ENCODE measurements at regions not wholly inside any gene's neighbourhood (a gene's known extent, or its start where the extent isn't known, plus 50 kb on each side); places are given as distances from the start of the nearest gene placed in this dataset.
"Not testable (repeated sequence)": the region's sequence is repeated elsewhere in the genome, so short reads cannot be mapped to it uniquely, and the experiment has no call there.

DNA sequence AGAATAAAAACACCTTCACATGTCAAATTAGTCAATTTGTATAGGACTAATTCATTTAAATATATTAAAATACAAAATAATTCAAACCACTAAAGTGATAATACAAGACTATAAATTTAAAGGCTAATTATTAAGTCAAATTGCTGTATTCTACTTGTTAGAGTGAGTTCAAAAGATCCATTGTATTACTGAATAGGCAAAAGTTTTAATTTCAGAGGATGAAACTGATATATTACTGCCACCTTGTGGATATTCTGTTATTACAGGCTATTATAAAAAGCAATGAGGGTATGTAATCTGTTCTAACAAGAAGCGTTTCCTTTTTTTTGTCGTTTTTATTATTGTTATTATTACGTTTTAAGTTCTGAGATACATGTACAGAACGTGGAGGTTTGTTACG lies 1825.5 kb upstream of the TPTE start:
- not testable (repeated sequence) for H3K4me3 Mint-ChIP-seq (ENCODE audit: unreplicated experiment); H3K27me3 Mint-ChIP-seq (ENCODE audit: low read depth); DNase-seq (ENCODE audit: low spot score); H3K9me3 Mint-ChIP-seq (ENCODE audit: low read depth); H3K4me1 Mint-ChIP-seq (ENCODE audit: low read depth); H3K27ac Mint-ChIP-seq (ENCODE audit: unreplicated experiment); H3K36me3 Mint-ChIP-seq (ENCODE audit: low read depth)
- TF ChIP-seq, protein P1, sequence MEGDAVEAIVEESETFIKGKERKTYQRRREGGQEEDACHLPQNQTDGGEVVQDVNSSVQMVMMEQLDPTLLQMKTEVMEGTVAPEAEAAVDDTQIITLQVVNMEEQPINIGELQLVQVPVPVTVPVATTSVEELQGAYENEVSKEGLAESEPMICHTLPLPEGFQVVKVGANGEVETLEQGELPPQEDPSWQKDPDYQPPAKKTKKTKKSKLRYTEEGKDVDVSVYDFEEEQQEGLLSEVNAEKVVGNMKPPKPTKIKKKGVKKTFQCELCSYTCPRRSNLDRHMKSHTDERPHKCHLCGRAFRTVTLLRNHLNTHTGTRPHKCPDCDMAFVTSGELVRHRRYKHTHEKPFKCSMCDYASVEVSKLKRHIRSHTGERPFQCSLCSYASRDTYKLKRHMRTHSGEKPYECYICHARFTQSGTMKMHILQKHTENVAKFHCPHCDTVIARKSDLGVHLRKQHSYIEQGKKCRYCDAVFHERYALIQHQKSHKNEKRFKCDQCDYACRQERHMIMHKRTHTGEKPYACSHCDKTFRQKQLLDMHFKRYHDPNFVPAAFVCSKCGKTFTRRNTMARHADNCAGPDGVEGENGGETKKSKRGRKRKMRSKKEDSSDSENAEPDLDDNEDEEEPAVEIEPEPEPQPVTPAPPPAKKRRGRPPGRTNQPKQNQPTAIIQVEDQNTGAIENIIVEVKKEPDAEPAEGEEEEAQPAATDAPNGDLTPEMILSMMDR (IDR thresholded peaks at IDR 0.05): peak; percentile 59

DNA sequence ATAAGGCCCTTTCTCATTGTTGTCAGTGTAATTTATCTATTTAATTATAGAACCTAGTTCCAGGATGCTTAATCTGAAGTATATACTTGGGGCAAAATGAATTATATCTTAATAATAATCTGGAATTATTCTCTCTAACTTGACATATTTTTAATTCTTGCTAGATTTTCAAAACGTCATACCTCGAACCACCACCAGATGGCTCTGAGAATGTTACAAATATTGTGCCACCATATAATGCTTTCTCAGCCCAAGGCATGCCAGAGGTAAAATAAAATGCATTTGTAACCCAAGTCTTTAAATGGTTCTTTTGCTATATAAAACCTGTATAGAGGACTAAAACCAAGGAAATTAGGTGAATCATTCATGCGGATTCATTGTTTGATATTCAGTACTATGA lies 1820.1 kb upstream of the TPTE start:
- not testable (repeated sequence) for H3K4me3 Mint-ChIP-seq (ENCODE audit: unreplicated experiment); H3K4me1 Mint-ChIP-seq (ENCODE audit: low read depth); H3K27me3 Mint-ChIP-seq (ENCODE audit: low read depth); H3K27ac Mint-ChIP-seq (ENCODE audit: unreplicated experiment); DNase-seq (ENCODE audit: low spot score); H3K36me3 Mint-ChIP-seq (ENCODE audit: low read depth); H3K9me3 Mint-ChIP-seq (ENCODE audit: low read depth)
- TF ChIP-seq, protein P1 (IDR thresholded peaks at IDR 0.05): peak; percentile 33

DNA sequence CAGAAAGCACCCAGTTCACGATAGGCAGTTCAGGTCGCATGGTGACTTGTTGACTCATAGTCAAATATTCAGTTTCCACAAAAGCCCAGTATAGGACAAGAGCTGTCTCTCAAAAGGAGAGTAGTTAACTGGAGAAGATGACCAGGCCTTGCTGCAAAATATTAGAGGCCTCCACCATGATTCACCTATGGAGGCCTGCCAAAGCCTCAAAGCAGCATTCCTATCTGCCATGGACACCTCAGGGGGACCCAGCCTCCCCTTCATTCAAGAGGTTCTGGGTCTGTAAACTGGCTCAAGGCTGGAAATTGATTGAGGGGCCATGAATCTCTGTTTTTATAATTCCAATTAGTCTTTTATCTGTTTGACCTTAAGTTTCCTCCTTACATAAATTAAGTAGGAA lies 1815.6 kb upstream of the TPTE start:
- H3K4me1 Mint-ChIP-seq (ENCODE audit: low read depth); H3K4me3 Mint-ChIP-seq (ENCODE audit: unreplicated experiment); H3K36me3 Mint-ChIP-seq (ENCODE audit: low read depth); H3K9me3 Mint-ChIP-seq (ENCODE audit: low read depth); H3K27ac Mint-ChIP-seq (ENCODE audit: unreplicated experiment); H3K27me3 Mint-ChIP-seq (ENCODE audit: low read depth); DNase-seq (ENCODE audit: low spot score): not testable (repeated sequence)
